KMS-11 (cell line): ENCODE measurements at regions not wholly inside any gene's neighbourhood (a gene's known extent, or its start where the extent isn't known, plus 50 kb on each side); places are given as distances from the start of the nearest gene placed in this dataset.
"Not testable (repeated sequence)": the region's sequence is repeated elsewhere in the genome, so short reads cannot be mapped to it uniquely, and the experiment has no call there.

Experiments used
- H2AFZ ChIP-seq: fragments of 200-600 bp; sonication (generic); 2 replicates; pipeline ENCODE4 v1.6.1; 2016; ENCODE audit warnings: antibody characterized with exemption, mixed run types, low read depth
- H3K27ac ChIP-seq: fragments of 200-600 bp; sonication (generic); 2 replicates; pipeline ENCODE4 v1.6.1; 2016; ENCODE audit warnings: mild to moderate bottlenecking, mixed run types
- H3K27me3 ChIP-seq: fragments of 200-600 bp; sonication (generic); 2 replicates; pipeline ENCODE4 v1.6.1; 2017; ENCODE audit warnings: mild to moderate bottlenecking, low read depth, mixed run types, moderate library complexity; ENCODE audit not compliant: insufficient read depth
- H3K36me3 ChIP-seq: fragments of 200-600 bp; sonication (generic); 2 replicates; pipeline ENCODE4 v1.6.1; 2017; ENCODE audit warnings: mild to moderate bottlenecking, mixed run types; ENCODE audit not compliant: insufficient read depth
- H3K4me1 ChIP-seq: fragments of 200-600 bp; sonication (generic); 2 replicates; pipeline ENCODE4 v1.6.1; 2016; ENCODE audit warnings: mild to moderate bottlenecking, low read depth, mixed run types; ENCODE audit not compliant: poor library complexity, severe bottlenecking
- H3K4me2 ChIP-seq: fragments of 200-600 bp; sonication (generic); 2 replicates; pipeline ENCODE4 v1.7.0; 2016; ENCODE audit warnings: mild to moderate bottlenecking, mixed run types
- H3K4me3 ChIP-seq: fragments of 200-600 bp; sonication (generic); IDR thresholded peaks from 2 replicates; pipeline ENCODE4 v1.6.1; 2017; ENCODE audit warnings: low read depth, low read length, mixed read lengths; ENCODE audit not compliant: insufficient read depth
- H3K79me2 ChIP-seq: fragments of 200-600 bp; sonication (generic); 2 replicates; pipeline ENCODE4 v1.6.1; 2016; ENCODE audit warnings: low read depth, mixed run types; ENCODE audit not compliant: insufficient read depth
- H3K9ac ChIP-seq: fragments of 200-600 bp; sonication (generic); 2 replicates; pipeline ENCODE4 v1.6.1; 2016; ENCODE audit warnings: mild to moderate bottlenecking, mixed run types
- H4K20me1 ChIP-seq: fragments of 200-600 bp; sonication (generic); 2 replicates; pipeline ENCODE4 v1.6.1; 2016; ENCODE audit warnings: mild to moderate bottlenecking, mixed run types; ENCODE audit not compliant: insufficient read depth
- TF ChIP-seq, protein P1 (sequence below): fragments of 200-600 bp; sonication (generic); conservative IDR thresholded peaks from 2 replicates; pipeline ENCODE4 v1.6.1; 2017; ENCODE audit warnings: low read depth, mild to moderate bottlenecking, antibody characterized with exemption, low read length, moderate library complexity, mixed read lengths

DNA sequence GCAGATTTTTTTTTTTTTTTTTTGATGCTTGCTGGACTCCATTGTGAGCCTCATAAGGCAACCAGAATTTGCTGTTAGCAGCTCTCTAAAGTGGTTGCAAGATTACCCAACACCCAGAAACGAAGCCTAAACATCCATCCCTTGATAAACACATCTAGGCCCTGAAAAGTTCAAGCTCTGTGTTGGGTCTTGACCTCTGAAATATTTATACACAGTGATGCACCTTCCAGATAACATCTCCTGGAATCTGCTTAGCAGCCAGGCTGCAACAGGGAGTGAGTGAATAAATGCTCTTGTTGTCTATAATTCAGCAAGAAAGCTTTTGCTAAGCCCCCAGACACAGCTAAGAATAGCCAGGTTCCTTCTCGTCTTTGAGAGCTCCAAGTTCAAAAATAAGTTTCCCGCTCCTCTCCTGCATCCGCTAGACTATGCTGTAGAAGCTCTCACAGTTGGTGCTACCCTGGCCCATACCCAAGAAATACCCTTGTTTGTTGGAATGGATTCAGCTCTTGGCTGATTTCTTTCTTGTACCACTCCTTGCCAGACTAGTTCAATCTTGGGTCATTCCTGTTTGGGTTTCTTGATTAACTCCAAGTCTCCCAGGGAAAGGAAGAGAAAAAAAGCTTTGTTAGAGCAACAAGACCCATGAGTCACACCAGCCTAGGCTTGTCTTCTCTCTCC lies 610.6 kb upstream of the TBX3 start:
- H3K4me3 ChIP-seq: no peak overlapping the region
- no peak overlapping the region for H3K4me2 ChIP-seq
- H4K20me1 ChIP-seq: no peaks in the 10 kb centered on the region
- H3K9ac ChIP-seq: no peak overlapping the region
- no peaks in the 10 kb centered on the region for H3K27me3 ChIP-seq
- H3K79me2 ChIP-seq: no peaks in the 10 kb centered on the region
- no peak overlapping the region for H2AFZ ChIP-seq
- no peak overlapping the region for H3K27ac ChIP-seq
- H3K36me3 ChIP-seq: no peaks in the 10 kb centered on the region
- TF ChIP-seq, protein P1, sequence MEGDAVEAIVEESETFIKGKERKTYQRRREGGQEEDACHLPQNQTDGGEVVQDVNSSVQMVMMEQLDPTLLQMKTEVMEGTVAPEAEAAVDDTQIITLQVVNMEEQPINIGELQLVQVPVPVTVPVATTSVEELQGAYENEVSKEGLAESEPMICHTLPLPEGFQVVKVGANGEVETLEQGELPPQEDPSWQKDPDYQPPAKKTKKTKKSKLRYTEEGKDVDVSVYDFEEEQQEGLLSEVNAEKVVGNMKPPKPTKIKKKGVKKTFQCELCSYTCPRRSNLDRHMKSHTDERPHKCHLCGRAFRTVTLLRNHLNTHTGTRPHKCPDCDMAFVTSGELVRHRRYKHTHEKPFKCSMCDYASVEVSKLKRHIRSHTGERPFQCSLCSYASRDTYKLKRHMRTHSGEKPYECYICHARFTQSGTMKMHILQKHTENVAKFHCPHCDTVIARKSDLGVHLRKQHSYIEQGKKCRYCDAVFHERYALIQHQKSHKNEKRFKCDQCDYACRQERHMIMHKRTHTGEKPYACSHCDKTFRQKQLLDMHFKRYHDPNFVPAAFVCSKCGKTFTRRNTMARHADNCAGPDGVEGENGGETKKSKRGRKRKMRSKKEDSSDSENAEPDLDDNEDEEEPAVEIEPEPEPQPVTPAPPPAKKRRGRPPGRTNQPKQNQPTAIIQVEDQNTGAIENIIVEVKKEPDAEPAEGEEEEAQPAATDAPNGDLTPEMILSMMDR: no peak
- H3K4me1 ChIP-seq: no peaks in the 10 kb centered on the region

DNA sequence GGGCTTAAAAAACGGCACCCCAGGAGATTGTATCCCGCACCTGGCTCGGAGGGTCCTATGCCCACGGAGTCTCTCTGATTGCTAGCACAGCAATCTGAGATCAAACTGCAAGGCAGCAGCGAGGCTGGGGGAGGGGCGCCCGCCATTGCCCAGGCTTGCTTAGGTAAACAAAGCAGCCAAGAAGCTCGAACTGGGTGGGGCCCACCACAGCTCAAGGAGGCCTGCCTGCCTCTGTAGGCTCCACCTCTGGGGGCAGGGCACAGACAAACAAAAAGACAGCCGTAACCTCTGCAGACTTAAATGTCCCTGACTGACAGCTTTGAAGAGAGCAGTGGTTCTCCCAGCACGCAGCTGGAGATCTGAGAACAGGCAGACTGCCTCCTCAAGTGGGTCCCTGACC lies 601.5 kb upstream of the TBX3 start:
- H3K4me2 ChIP-seq, H3K4me1 ChIP-seq, H4K20me1 ChIP-seq, H3K9ac ChIP-seq, H3K79me2 ChIP-seq, H3K27ac ChIP-seq, H3K4me3 ChIP-seq, H3K27me3 ChIP-seq, H2AFZ ChIP-seq, H3K36me3 ChIP-seq: not testable (repeated sequence)

DNA sequence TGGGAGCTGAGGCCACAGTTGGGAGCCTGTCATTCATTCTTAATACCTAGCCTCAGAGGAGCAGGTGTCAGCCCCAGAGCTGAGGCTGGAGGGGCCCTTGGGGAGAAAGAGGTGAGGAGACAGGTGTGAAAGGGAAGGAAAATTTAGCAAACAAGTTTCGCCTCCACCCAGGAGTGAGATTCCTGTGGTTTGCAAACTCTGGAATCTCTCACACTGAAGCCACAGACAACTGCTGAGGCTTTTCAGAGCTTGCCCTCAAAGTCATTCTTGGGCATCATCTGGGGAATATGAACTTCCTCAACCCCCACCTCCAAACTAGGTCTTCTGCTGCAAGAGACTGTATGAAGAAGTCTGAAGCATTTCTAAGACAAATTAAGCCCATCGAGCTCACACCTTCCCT lies 589.5 kb upstream of the TBX3 start:
- no peak overlapping the region for H3K27ac ChIP-seq
- TF ChIP-seq, protein P1: no peak
- no peak overlapping the region for H3K4me2 ChIP-seq
- H3K4me3 ChIP-seq: no peak overlapping the region
- no peaks in the 10 kb centered on the region for H3K27me3 ChIP-seq
- H4K20me1 ChIP-seq: no peaks in the 10 kb centered on the region
- no peaks in the 10 kb centered on the region for H3K4me1 ChIP-seq
- no peak overlapping the region for H2AFZ ChIP-seq
- no peak overlapping the region for H3K9ac ChIP-seq
- no peaks in the 10 kb centered on the region for H3K36me3 ChIP-seq
- no peaks in the 10 kb centered on the region for H3K79me2 ChIP-seq

DNA sequence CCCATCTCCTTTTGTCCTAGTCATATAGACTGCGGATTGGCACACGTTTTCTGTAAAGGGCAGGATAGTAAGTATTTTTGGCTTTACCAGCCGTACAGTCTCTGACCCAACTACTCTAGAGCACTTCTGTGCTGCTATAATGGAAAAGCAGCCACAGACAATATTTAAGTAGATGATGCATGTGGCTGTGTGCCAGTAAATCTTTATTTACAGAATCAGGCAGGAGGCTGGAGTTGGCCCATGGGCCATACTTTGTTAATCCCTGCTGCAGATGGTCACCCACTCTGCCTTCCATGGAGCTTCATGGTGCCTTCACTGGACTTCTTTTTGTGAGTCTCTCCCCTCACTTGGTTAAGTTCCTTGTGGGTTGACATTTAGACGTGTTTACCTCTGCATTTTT lies 584.5 kb upstream of the TBX3 start:
- no peak overlapping the region for H2AFZ ChIP-seq
- no peaks in the 10 kb centered on the region for H3K79me2 ChIP-seq
- no peaks in the 10 kb centered on the region for H3K36me3 ChIP-seq
- no peak overlapping the region for H3K27ac ChIP-seq
- H3K9ac ChIP-seq: no peak overlapping the region
- H3K4me2 ChIP-seq: no peak overlapping the region
- no peak overlapping the region for H3K4me3 ChIP-seq
- H4K20me1 ChIP-seq: no peaks in the 10 kb centered on the region
- H3K4me1 ChIP-seq: no peaks in the 10 kb centered on the region
- TF ChIP-seq, protein P1: no peak
- no peaks in the 10 kb centered on the region for H3K27me3 ChIP-seq

DNA sequence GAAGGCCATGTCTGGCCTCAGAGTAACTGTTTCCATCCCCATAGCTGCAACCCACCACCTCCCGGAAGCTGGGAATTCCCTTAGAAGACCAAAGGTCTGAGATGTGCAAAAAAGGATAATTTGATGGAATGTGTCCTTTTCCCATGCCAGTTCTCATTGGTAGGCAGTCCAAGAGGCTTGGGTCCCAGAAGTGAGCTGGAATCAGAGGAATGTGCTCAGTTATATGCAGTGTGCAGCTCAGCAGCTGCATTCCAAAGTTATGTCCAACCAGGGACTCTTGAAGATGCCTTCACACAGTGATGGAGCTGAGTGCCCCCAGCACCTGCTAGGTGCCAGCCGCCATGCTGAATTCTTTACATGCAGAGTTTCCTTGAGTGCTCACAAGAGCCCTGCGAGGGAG lies 583.9 kb upstream of the TBX3 start:
- Histone ChIP-seq H3K4me2 (no peak overlapping the region), H3K27ac (no peak overlapping the region), H3K79me2 (no peaks in the 10 kb centered on the region), H3K36me3 (no peaks in the 10 kb centered on the region), H3K27me3 (no peaks in the 10 kb centered on the region), H3K4me1 (no peaks in the 10 kb centered on the region), H2AFZ (no peak overlapping the region), H3K4me3 (no peak overlapping the region), H4K20me1 (no peaks in the 10 kb centered on the region), H3K9ac (no peak overlapping the region)
- TF ChIP-seq, protein P1: no peak
